ENCODE measurements at regions not wholly inside any gene's neighbourhood (a gene's known extent, or its start where the extent isn't known, plus 50 kb on each side); places are given as distances from the start of the nearest gene placed in this dataset.
"Not testable (repeated sequence)": the region's sequence is repeated elsewhere in the genome, so short reads cannot be mapped to it uniquely, and the experiment has no call there.

DNA sequence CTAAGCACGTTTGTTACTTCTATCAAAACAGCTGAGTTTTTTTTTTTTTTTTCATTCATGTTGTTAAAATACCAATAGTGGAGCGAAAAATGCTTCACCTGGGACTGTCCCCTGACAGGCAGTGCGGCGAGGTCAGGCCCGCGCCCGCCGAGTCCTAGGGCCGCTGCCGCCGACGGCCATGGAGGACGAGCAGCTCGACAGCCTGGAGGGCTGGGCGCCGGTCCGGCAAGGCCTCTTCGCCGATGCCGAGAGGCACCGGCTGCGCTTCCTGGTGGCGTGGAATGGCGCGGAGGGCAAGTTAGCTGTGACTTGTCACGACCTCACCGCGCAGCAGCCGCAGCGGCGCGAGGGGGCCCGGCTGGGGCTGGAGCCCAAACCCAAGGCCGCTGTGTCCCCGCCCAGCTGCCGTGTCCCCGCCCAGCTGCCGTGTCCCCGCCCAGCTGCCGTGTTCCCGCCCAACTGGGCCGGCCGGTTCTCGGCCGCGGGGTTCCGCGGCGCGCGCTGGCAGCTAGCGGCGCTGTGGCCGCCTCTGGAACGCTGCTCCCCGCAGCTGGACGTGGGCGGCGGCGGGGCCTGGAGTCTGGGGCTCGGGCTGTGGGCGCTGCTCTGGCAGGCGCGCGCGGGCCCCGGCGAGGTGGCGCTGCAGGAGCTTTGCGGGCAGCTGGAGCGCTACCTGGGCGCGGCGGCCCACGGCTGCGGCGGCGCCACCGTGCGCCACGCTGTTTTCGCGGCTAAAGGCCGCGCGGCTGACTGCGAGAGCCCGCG lies 56.7 kb upstream of the GOLGA8R start:
- peak overlapping the region; percentile 24 for H3K4me3 ChIP-seq (ENCODE audit: low read depth, low read length)
- FAIRE-seq; H3K27me3 ChIP-seq (ENCODE audit: control insufficient read depth, insufficient read depth, low read length); H3K36me3 ChIP-seq (ENCODE audit: control insufficient read depth, insufficient read depth, low read length); DNase-seq (ENCODE audit: low read depth): not testable (repeated sequence)

DNA sequence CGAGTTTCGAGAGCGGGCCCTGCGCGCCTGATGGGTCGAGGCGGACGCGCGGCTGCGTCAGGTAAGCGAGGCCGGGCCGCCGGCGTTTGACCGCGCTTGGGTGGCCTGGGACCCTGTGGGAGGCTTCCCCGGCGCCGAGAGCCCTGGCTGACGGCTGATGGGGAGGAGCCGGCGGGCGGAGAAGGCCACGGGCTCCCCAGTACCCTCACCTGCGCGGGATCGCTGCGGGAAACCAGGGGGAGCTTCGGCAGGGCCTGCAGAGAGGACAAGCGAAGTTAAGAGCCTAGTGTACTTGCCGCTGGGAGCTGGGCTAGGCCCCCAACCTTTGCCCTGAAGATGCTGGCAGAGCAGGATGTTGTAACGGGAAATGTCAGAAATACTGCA lies 57.3 kb upstream of the GOLGA8R start:
- not testable (repeated sequence) for FAIRE-seq; H3K36me3 ChIP-seq (ENCODE audit: control insufficient read depth, insufficient read depth, low read length); H3K27me3 ChIP-seq (ENCODE audit: control insufficient read depth, insufficient read depth, low read length); DNase-seq (ENCODE audit: low read depth)
- H3K4me3 ChIP-seq (ENCODE audit: low read depth, low read length) = peak overlapping the region; percentile 24

DNA sequence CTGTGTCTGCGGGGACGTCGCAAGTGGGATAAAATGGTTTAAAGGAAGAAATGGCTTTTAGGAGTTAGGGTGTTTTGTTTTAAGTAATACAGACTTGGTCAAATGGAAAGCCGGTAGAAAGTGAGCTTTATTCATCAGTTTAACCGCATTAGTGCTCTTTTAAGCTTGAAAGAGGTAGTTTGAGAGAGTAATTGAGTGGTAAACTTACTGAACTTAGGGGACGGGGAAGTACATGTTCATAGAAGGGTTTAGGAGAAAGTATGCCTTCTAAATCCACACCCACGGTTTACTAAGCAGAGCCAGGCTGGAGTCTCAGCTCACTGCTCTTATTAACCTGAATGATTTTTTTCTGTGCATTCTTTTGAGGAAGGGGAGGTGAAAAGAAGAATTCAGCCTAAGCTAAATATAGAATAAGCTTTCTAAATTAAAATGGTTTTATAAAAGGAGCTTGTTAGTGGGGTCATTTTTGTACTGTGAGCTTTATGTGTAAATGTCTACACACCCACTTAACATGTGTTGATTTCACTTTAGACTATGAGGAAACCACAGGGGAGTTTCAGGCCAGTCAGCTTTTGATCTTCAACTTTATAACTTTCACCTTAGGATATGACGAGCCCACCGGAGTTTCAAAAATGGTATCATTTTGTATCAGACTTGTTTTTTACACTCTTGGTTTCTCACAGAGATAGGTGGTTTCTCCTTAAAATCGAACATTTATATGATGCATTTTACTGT lies 57.9 kb upstream of the GOLGA8R start:
- H3K4me3 ChIP-seq (ENCODE audit: low read depth, low read length); FAIRE-seq; H3K27me3 ChIP-seq (ENCODE audit: control insufficient read depth, insufficient read depth, low read length); H3K36me3 ChIP-seq (ENCODE audit: control insufficient read depth, insufficient read depth, low read length); DNase-seq (ENCODE audit: low read depth): not testable (repeated sequence)

DNA sequence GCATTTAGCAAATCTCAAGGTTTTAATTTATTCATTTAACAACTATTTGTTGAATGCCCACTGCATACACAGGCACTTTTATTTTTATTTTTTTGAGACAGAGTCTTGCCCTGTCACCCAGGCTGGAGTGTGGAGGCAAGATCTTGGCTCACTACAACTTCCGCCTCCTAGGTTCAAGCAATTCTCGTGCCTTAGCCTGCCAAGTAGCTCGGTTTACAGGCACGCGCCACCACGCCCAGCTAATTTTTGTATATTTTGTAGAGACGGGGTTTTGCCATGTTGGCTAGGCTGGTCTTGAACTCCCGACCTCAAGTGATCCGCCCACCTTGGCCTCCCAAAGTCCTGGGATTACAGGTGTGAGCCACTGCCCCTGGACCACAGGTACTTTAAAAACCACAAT lies 67.0 kb upstream of the GOLGA8Q start:
- not testable (repeated sequence) for H3K36me3 ChIP-seq (ENCODE audit: control insufficient read depth, insufficient read depth, low read length); FAIRE-seq; DNase-seq (ENCODE audit: low read depth); H3K4me3 ChIP-seq (ENCODE audit: low read depth, low read length); H3K27me3 ChIP-seq (ENCODE audit: control insufficient read depth, insufficient read depth, low read length)

DNA sequence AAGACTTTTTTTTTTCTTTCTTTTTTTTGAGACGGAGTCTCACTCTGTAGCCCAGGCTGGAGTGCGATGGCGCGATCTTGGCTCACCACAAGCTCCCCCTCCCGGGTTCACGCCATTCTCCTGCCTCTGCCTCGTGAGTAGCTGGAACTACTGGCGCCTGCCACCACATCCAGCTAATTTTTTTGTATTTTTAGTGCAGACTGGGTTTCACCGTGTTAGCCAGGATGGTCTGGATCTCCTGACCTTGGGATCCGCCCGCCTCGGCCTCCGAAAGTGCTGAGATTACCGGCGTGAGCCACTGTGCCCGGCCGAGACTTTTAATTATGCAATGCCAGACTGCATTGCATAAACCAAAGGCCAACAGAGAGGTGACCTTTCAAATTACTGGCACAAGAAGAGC lies 62.6 kb upstream of the GOLGA8Q start:
- DNase-seq (ENCODE audit: low read depth); H3K4me3 ChIP-seq (ENCODE audit: low read depth, low read length); H3K27me3 ChIP-seq (ENCODE audit: control insufficient read depth, insufficient read depth, low read length); FAIRE-seq; H3K36me3 ChIP-seq (ENCODE audit: control insufficient read depth, insufficient read depth, low read length): not testable (repeated sequence)

DNA sequence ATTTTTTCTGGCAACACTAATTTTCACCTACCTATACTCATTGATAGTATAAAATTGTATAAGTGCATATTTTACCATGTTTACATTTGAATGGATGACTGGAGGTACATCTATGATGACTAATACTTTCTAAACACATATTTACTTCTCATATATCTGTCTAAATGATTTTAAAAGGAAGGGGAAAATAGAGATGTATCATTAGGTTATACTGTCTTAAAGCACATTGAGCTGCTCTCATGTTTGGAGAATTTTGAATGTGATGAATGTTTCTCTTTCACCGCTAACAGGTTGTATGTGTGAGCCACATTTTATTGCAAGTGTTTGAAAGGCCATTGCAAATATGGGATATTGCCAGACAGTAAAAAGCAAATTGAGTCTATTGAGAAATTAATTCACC lies 61.5 kb upstream of the GOLGA8Q start:
- H3K27me3 ChIP-seq (ENCODE audit: control insufficient read depth, insufficient read depth, low read length); FAIRE-seq; H3K36me3 ChIP-seq (ENCODE audit: control insufficient read depth, insufficient read depth, low read length); DNase-seq (ENCODE audit: low read depth); H3K4me3 ChIP-seq (ENCODE audit: low read depth, low read length): not testable (repeated sequence)

DNA sequence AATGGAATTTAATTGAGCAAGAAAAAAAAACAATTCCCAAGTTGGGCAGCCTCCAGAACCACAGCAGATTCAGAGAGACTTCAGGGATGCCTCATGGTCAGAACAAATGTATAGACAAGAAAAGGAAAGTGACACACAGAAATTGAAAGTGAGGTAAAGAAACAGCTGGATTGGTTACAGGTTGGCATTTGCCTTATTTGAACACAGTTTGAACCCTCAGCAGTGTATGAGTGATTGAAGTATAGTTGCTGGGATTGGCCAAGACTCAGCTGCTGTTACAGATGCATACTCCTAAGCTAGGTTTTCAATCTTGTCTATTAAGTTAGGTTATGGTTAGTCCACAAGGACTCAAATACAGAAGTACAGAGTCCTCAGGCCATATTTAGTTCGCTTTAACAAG lies 57.9 kb upstream of the GOLGA8Q start:
- H3K36me3 ChIP-seq (ENCODE audit: control insufficient read depth, insufficient read depth, low read length); FAIRE-seq; H3K4me3 ChIP-seq (ENCODE audit: low read depth, low read length); DNase-seq (ENCODE audit: low read depth); H3K27me3 ChIP-seq (ENCODE audit: control insufficient read depth, insufficient read depth, low read length): not testable (repeated sequence)

DNA sequence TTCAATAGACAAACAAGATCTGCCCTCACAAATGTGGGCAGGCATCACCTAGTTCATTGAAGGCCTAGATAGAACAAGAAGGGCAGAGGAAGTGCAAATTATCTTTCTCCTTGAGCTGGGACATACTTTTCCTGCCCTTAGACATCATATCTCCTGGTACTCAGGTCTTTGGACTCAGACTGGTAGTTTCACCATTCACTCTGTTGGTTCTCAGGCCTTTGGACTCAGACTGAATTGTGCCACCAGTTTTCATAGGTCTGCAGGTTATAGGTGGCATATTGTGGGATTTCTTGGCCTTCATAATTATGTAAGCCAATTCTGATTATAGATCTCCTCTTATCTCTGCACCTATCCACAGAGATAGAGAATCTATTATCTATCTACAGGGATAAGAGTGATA lies 54.6 kb upstream of the GOLGA8Q start:
- not testable (repeated sequence) for DNase-seq (ENCODE audit: low read depth); H3K4me3 ChIP-seq (ENCODE audit: low read depth, low read length); H3K27me3 ChIP-seq (ENCODE audit: control insufficient read depth, insufficient read depth, low read length); FAIRE-seq; H3K36me3 ChIP-seq (ENCODE audit: control insufficient read depth, insufficient read depth, low read length)

DNA sequence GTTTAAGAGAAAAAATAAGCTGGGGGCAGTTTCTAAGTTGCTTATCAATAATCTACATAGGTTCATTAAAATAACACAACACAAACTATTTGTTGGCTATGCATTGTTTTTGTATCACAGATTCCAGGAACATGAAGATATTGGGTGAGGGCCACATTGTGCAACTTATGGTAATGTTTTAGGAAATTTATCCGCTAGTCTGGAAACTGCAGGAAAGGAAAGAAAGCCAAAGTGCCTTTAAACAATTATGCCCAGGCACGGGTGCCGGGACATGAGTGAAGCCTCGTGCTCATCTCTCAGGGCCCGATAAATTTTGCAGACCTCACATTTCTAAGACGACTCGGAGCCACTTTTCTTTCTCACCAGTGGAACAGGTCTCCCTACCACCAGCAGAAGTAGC lies 52.6 kb upstream of the GOLGA8Q start:
- not testable (repeated sequence) for H3K36me3 ChIP-seq (ENCODE audit: control insufficient read depth, insufficient read depth, low read length); FAIRE-seq

DNA sequence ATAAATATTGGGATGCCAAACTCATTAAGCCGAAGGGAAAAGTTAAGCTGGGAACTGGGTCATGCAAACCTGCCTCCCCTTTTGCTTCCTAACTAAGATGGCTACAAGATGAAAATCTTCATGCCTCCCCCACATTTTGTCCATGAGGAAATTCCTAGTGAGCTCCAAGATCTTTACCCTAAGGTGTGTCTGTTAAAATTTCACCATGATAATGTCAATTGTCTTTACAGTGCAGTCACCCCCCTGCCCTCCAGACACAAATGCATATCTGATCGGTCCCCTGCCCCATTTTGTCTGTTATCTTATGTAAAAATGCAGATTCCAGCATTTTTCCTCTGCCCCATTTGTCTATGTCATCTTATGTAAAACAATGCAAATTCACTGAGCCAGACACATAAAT lies 51.3 kb upstream of the GOLGA8Q start:
- H3K36me3 ChIP-seq (ENCODE audit: control insufficient read depth, insufficient read depth, low read length); FAIRE-seq; H3K27me3 ChIP-seq (ENCODE audit: control insufficient read depth, insufficient read depth, low read length); DNase-seq (ENCODE audit: low read depth); H3K4me3 ChIP-seq (ENCODE audit: low read depth, low read length): not testable (repeated sequence)

More for the DNA sequence above, 52.6 kb upstream of the GOLGA8Q start:
- not testable (repeated sequence) for H3K27me3 ChIP-seq (ENCODE audit: control insufficient read depth, insufficient read depth, low read length); DNase-seq (ENCODE audit: low read depth); H3K4me3 ChIP-seq (ENCODE audit: low read depth, low read length)
